AG04450 (cell line): ENCODE measurements at regions not wholly inside any gene's neighbourhood (a gene's known extent, or its start where the extent isn't known, plus 50 kb on each side); places are given as distances from the start of the nearest gene placed in this dataset.

Source experiments
- CTCF ChIA-PET: fragments of 300-600, 350-600 bp; formaldehyde crosslinking; extraction: SDS; loops from one replicate; lab custom pipeline; 2022; ENCODE audit warnings: antibody characterized with exemption, inconsistent platforms; lab: Charles Lee
- POLR2A ChIA-PET: fragments of 350-600 bp; formaldehyde crosslinking; extraction: SDS; loops from one replicate; lab custom pipeline; 2021; ENCODE audit warnings: antibody characterized with exemption, inconsistent platforms; lab: Yijun Ruan, JAX
- DNase-seq: peaks from one replicate; pipeline ENCODE4 v3.0.0-alpha.2; 2011; ENCODE audit warnings: low read depth, low spot score
- H3K27ac ChIP-seq: one replicate; pipeline ENCODE4 v1.5.1; 2012; ENCODE audit warnings: low read depth, low read length, control low read depth
- H3K27me3 ChIP-seq: one replicate; pipeline ENCODE4 v1.6.0; 2012; ENCODE audit warnings: low read length; ENCODE audit not compliant: control insufficient read depth, insufficient read depth
- H3K4me3 ChIP-seq: 2 replicates; pipeline ENCODE4 v1.5.1; 2011; ENCODE audit warnings: mild to moderate bottlenecking, low read depth, low read length, control low read depth
- H3K9me3 ChIP-seq: 2 replicates; pipeline ENCODE4 v1.5.1; 2012; ENCODE audit warnings: low read length; ENCODE audit not compliant: control insufficient read depth, insufficient read depth
- CTCF ChIP-seq: IDR thresholded peaks from 2 replicates; pipeline ENCODE4 v1.5.1; 2011; ENCODE audit warnings: low read depth, low read length, control low read depth, inconsistent platforms

- Histone ChIP-seq H3K27ac (no peak overlapping the region), H3K4me3 (no peak overlapping the region), H3K27me3 (no peaks in the 10 kb centered on the region), H3K9me3 (peaks cover 12% of the 10 kb centered on the region)
- POLR2A ChIA-PET: no interaction called here
- DNase-seq: no peak
- no peak for TF ChIP-seq CTCF
- CTCF ChIA-PET: no interaction called here
Measured at GRCh38 chr5:4124221-4124970, 528.8 kb downstream of the IRX1 start.

GRCh38 chr5:4128994-4129393, 533.4 kb downstream of the IRX1 start:
- CTCF ChIA-PET: no interaction called here
- POLR2A ChIA-PET: no interaction called here
- no peak overlapping the region for H3K27ac ChIP-seq
- no peak for TF ChIP-seq CTCF
- DNase-seq: no peak
- H3K9me3 ChIP-seq: peaks cover 28% of the 10 kb centered on the region
- no peaks in the 10 kb centered on the region for H3K27me3 ChIP-seq
- no peak overlapping the region for H3K4me3 ChIP-seq

GRCh38 chr5:4129523-4129922, 533.9 kb downstream of the IRX1 start:
- no peak for DNase-seq
- Histone ChIP-seq H3K4me3 (no peak overlapping the region), H3K27me3 (no peaks in the 10 kb centered on the region), H3K27ac (no peak overlapping the region), H3K9me3 (peaks cover 29% of the 10 kb centered on the region)
- TF ChIP-seq CTCF: no peak
- ChIA-PET CTCF (no interaction called here), POLR2A (no interaction called here)

- Histone ChIP-seq H3K4me3 (no peak overlapping the region), H3K27ac (no peak overlapping the region), H3K9me3 (peaks cover 37% of the 10 kb centered on the region), H3K27me3 (no peaks in the 10 kb centered on the region)
- no peak for TF ChIP-seq CTCF
- ChIA-PET CTCF (interaction anchor here (0.7 kb wide), 1 partner anchor 543 kb away, joined by 3 read pairs; no protein-coding TSS in a partner anchor), POLR2A (no interaction called here)
- no peak for DNase-seq
Measured at GRCh38 chr5:4130819-4131218, 535.2 kb downstream of the IRX1 start.

- TF ChIP-seq CTCF: no peak
- no peak for DNase-seq
- Histone ChIP-seq H3K27me3 (no peaks in the 10 kb centered on the region), H3K9me3 (peaks cover 27% of the 10 kb centered on the region), H3K4me3 (no peak overlapping the region), H3K27ac (no peak overlapping the region)
- ChIA-PET CTCF (no interaction called here), POLR2A (no interaction called here)
Measured at GRCh38 chr5:4137781-4138180, 542.1 kb downstream of the IRX1 start.
